ENCODE measurements at regions not wholly inside any gene's neighbourhood (a gene's known extent, or its start where the extent isn't known, plus 50 kb on each side); places are given as distances from the start of the nearest gene placed in this dataset.

DNA sequence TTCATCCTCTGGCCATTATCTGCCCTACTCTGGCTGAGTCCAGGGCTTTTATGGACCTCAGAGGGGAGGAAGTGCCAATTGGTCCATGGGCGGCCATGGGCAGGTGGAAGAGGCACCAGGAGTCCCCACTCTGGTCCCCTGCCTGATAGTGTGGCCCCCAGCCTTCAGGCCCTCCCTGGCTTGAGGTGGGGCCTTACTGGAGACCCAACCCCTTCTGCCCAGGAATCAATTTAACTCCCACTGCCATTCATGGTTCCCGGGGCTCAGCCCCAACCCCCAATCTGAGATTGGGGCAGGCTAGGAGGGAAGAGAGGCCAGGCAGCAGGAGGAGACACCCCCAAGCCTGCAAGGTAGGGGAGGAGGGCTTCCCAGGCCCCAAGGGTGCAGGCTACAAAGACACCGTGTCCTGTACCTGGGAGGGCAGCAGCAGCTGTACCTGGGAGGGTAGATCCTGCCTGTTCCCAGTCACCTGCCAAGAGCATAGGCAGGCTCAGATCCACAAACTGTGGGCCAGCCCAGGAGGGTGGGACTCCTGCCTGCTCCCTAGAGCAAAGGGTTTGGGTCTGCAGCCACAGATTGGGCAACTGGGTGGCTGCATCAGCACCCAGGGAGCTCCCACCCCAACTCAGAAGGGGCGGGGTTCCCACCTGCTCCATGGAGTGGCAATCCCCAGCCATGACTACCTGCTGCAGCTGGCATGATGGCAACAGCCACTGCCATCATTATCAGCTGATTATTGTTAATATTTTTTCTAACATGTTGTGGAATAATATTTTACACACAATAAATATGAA lies 1044.1 kb upstream of the B3GALT2 start:
- DNase-seq (ENCODE audit: low read depth), result no peak
- no peak for TF ChIP-seq CTCF (IDR thresholded peaks at IDR 0.05; ENCODE audit: insufficient read depth, low read length)
- no peak overlapping the region for H3K4me3 ChIP-seq (ENCODE audit: low read depth, low read length)

DNA sequence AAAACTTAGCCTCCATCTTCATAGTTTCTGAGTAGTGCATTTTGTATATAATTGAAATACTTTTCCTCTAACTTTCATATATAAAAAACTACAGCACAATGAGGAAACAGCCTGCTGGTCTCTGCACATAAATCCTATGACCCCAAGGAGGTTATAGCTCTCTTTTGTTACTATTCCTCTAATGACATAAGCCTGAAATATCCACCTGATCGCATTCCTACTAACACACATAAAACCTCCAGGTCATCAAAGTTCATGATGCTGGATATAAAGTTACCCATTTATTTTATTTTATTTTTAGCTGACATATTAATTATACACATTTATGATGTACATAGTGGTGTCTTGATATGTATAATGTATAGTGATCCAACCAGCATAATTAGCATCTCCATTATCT lies 1042.0 kb upstream of the B3GALT2 start:
- DNase-seq (ENCODE audit: low read depth), result no peak
- no peak for TF ChIP-seq CTCF (IDR thresholded peaks at IDR 0.05; ENCODE audit: insufficient read depth, low read length)
- H3K4me3 ChIP-seq (ENCODE audit: low read depth, low read length), result no peak overlapping the region

- DNase-seq (ENCODE audit: low read depth), result no peak
- no peak overlapping the region for H3K4me3 ChIP-seq (ENCODE audit: low read depth, low read length)
- no peak for TF ChIP-seq CTCF (IDR thresholded peaks at IDR 0.05; ENCODE audit: insufficient read depth, low read length)
Measured at GRCh38 chr1:194227161-194227560, 1040.7 kb upstream of the B3GALT2 start.

- no peak for TF ChIP-seq CTCF (IDR thresholded peaks at IDR 0.05; ENCODE audit: insufficient read depth, low read length)
- H3K4me3 ChIP-seq (ENCODE audit: low read depth, low read length), result no peak overlapping the region
- no peak for DNase-seq (ENCODE audit: low read depth)
Measured at GRCh38 chr1:194225821-194226220, 1039.4 kb upstream of the B3GALT2 start.

DNA sequence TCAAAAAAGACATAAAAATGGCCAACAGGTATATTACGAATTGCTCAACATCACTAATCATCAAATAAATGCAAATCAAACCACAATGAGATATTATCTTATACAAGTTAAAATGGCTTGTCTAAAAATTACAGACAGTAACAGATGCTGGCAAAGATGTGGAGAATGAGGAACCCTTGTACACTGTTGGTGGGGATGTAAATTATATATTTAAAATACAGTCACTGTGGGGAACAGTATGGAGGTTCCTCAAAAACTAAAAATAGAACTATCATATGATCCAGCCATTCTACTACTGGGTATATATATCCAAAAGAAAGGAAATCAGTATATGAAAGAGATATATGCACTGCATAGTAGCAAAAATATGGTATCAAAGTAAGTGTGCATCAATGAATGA lies 1037.2 kb upstream of the B3GALT2 start:
- no peak for DNase-seq (ENCODE audit: low read depth)
- no peak for TF ChIP-seq CTCF (IDR thresholded peaks at IDR 0.05; ENCODE audit: insufficient read depth, low read length)
- H3K4me3 ChIP-seq (ENCODE audit: low read depth, low read length), result no peak overlapping the region

GRCh38 chr1:194215448-194215847 lies 1029.0 kb upstream of the B3GALT2 start:
- no peak for DNase-seq (ENCODE audit: low read depth)
- no peak for TF ChIP-seq CTCF (IDR thresholded peaks at IDR 0.05; ENCODE audit: insufficient read depth, low read length)

GRCh38 chr1:194214735-194215134 lies 1028.3 kb upstream of the B3GALT2 start:
- TF ChIP-seq CTCF (IDR thresholded peaks at IDR 0.05; ENCODE audit: insufficient read depth, low read length), result no peak
- DNase-seq (ENCODE audit: low read depth), result no peak
- no peak overlapping the region for H3K4me3 ChIP-seq (ENCODE audit: low read depth, low read length)

More at GRCh38 chr1:194215448-194215847, 1029.0 kb upstream of the B3GALT2 start:
- no peak overlapping the region for H3K4me3 ChIP-seq (ENCODE audit: low read depth, low read length)
